IPS-18a (cell line): ENCODE measurements at regions not wholly inside any gene's neighbourhood (a gene's known extent, or its start where the extent isn't known, plus 50 kb on each side); places are given as distances from the start of the nearest gene placed in this dataset.

ENCODE experiments used
- H3K27ac ChIP-seq: one replicate; pipeline ENCODE4 v1.5.1; 2013; ENCODE audit warnings: low read length
- H3K27me3 ChIP-seq: one replicate; pipeline ENCODE4 v1.6.1; 2013; ENCODE audit warnings: mild to moderate bottlenecking, low read length; ENCODE audit not compliant: control insufficient read depth, insufficient read depth
- H3K36me3 ChIP-seq: one replicate; pipeline ENCODE4 v1.6.1; 2013; ENCODE audit warnings: low read depth, low read length; ENCODE audit not compliant: control insufficient read depth
- H3K4me1 ChIP-seq: one replicate; pipeline ENCODE4 v1.6.1; 2013; ENCODE audit warnings: low read depth, low read length; ENCODE audit not compliant: control insufficient read depth
- H3K4me3 ChIP-seq: one replicate; pipeline ENCODE4 v1.5.1; 2013; ENCODE audit warnings: low read length
- H3K9ac ChIP-seq: one replicate; pipeline ENCODE4 v1.6.1; 2013; ENCODE audit warnings: mild to moderate bottlenecking, low read length, moderate library complexity
- H3K9me3 ChIP-seq: one replicate; pipeline ENCODE4 v1.6.1; 2013; ENCODE audit warnings: low read depth, low read length; ENCODE audit not compliant: control insufficient read depth

GRCh38 chr17:74016461-74016860, 187.0 kb upstream of the RPL38 start:
- no peaks in the 10 kb centered on the region for H3K27me3 ChIP-seq
- H3K9ac ChIP-seq: no peak overlapping the region
- no peaks in the 10 kb centered on the region for H3K9me3 ChIP-seq
- no peaks in the 10 kb centered on the region for H3K36me3 ChIP-seq
- no peak overlapping the region for H3K27ac ChIP-seq
- no peak overlapping the region for H3K4me3 ChIP-seq
- H3K4me1 ChIP-seq: no peaks in the 10 kb centered on the region

GRCh38 chr17:74017466-74017865, 186.0 kb upstream of the RPL38 start:
- no peak overlapping the region for H3K9ac ChIP-seq
- H3K4me1 ChIP-seq: no peaks in the 10 kb centered on the region
- H3K27ac ChIP-seq: no peak overlapping the region
- H3K9me3 ChIP-seq: no peaks in the 10 kb centered on the region
- no peaks in the 10 kb centered on the region for H3K36me3 ChIP-seq
- no peaks in the 10 kb centered on the region for H3K27me3 ChIP-seq
- H3K4me3 ChIP-seq: no peak overlapping the region

- no peak overlapping the region for H3K4me3 ChIP-seq
Observed at GRCh38 chr17:74018115-74018514, 185.4 kb upstream of the RPL38 start.

GRCh38 chr17:74019271-74019670, 184.2 kb upstream of the RPL38 start:
- Histone ChIP-seq H3K4me1 (no peaks in the 10 kb centered on the region), H3K9ac (no peak overlapping the region), H3K27ac (no peak overlapping the region), H3K36me3 (no peaks in the 10 kb centered on the region), H3K27me3 (no peaks in the 10 kb centered on the region), H3K9me3 (no peaks in the 10 kb centered on the region), H3K4me3 (no peak overlapping the region)

More at GRCh38 chr17:74018115-74018514, 185.4 kb upstream of the RPL38 start:
- no peaks in the 10 kb centered on the region for H3K4me1 ChIP-seq
- H3K27me3 ChIP-seq: no peaks in the 10 kb centered on the region
- H3K27ac ChIP-seq: no peak overlapping the region
- H3K36me3 ChIP-seq: no peaks in the 10 kb centered on the region
- H3K9me3 ChIP-seq: no peaks in the 10 kb centered on the region
- no peak overlapping the region for H3K9ac ChIP-seq

- peaks cover 3% of the 10 kb centered on the region for H3K4me1 ChIP-seq
- no peak overlapping the region for H3K27ac ChIP-seq
- H3K9me3 ChIP-seq: no peaks in the 10 kb centered on the region
- no peak overlapping the region for H3K4me3 ChIP-seq
- H3K9ac ChIP-seq: no peak overlapping the region
- H3K27me3 ChIP-seq: no peaks in the 10 kb centered on the region
- no peaks in the 10 kb centered on the region for H3K36me3 ChIP-seq
Observed at GRCh38 chr17:74019860-74020259, 183.6 kb upstream of the RPL38 start.

- H3K27ac ChIP-seq: no peak overlapping the region
- no peak overlapping the region for H3K9ac ChIP-seq
- no peaks in the 10 kb centered on the region for H3K27me3 ChIP-seq
- no peak overlapping the region for H3K4me3 ChIP-seq
- no peaks in the 10 kb centered on the region for H3K36me3 ChIP-seq
- H3K9me3 ChIP-seq: no peaks in the 10 kb centered on the region
- peaks cover 6% of the 10 kb centered on the region for H3K4me1 ChIP-seq
Observed at GRCh38 chr17:74020522-74020921, 183.0 kb upstream of the RPL38 start.

GRCh38 chr17:74024871-74025531, 178.5 kb upstream of the RPL38 start:
- Histone ChIP-seq H3K27ac (no peak overlapping the region), H3K9ac (no peak overlapping the region), H3K4me1 (peaks cover 6% of the 10 kb centered on the region), H3K36me3 (no peaks in the 10 kb centered on the region), H3K9me3 (no peaks in the 10 kb centered on the region), H3K27me3 (no peaks in the 10 kb centered on the region), H3K4me3 (no peak overlapping the region)

- H3K27ac ChIP-seq: no peak overlapping the region
- peaks cover 14% of the 10 kb centered on the region for H3K4me1 ChIP-seq
- no peaks in the 10 kb centered on the region for H3K27me3 ChIP-seq
- H3K9me3 ChIP-seq: no peaks in the 10 kb centered on the region
- no peaks in the 10 kb centered on the region for H3K36me3 ChIP-seq
- H3K9ac ChIP-seq: no peak overlapping the region
- no peak overlapping the region for H3K4me3 ChIP-seq
Observed at GRCh38 chr17:74027444-74027843, 176.0 kb upstream of the RPL38 start.

GRCh38 chr17:74028354-74029116, 174.9 kb upstream of the RPL38 start:
- Histone ChIP-seq H3K9ac (no peak overlapping the region), H3K4me1 (peaks cover 17% of the 10 kb centered on the region), H3K4me3 (no peak overlapping the region), H3K27me3 (no peaks in the 10 kb centered on the region), H3K36me3 (no peaks in the 10 kb centered on the region), H3K27ac (no peak overlapping the region), H3K9me3 (no peaks in the 10 kb centered on the region)

- Histone ChIP-seq H3K9ac (no peak overlapping the region), H3K27ac (no peak overlapping the region), H3K27me3 (no peaks in the 10 kb centered on the region)
Observed at GRCh38 chr17:74031316-74032090, 172.0 kb upstream of the RPL38 start.

GRCh38 chr17:74032222-74032621, 171.3 kb upstream of the RPL38 start:
- no peaks in the 10 kb centered on the region for H3K27me3 ChIP-seq

More at GRCh38 chr17:74031316-74032090, 172.0 kb upstream of the RPL38 start:
- Histone ChIP-seq H3K4me3 (no peak overlapping the region), H3K9me3 (no peaks in the 10 kb centered on the region), H3K36me3 (no peaks in the 10 kb centered on the region), H3K4me1 (peaks cover 11% of the 10 kb centered on the region)

More at GRCh38 chr17:74032222-74032621, 171.3 kb upstream of the RPL38 start:
- Histone ChIP-seq H3K27ac (no peak overlapping the region), H3K9ac (no peak overlapping the region), H3K36me3 (no peaks in the 10 kb centered on the region), H3K9me3 (no peaks in the 10 kb centered on the region), H3K4me1 (peaks cover 11% of the 10 kb centered on the region), H3K4me3 (no peak overlapping the region)
